HL-60 (cell line): ENCODE measurements at regions not wholly inside any gene's neighbourhood (a gene's known extent, or its start where the extent isn't known, plus 50 kb on each side); places are given as distances from the start of the nearest gene placed in this dataset.

Experiments
- DNase-seq, 2 experiments: peaks; one replicate each; pipeline ENCODE4 v3.0.0-alpha.2; 2010 to 2020; ENCODE audit warnings: low read depth in 1 of 2, low spot score in 1 of 2
- H3K27ac ChIP-seq: fragments of 250-450 bp; sonication (Bioruptor Pico); replicated peaks from 2 replicates; pipeline ENCODE4 v1.5.1; 2020; ENCODE audit warnings: mild to moderate bottlenecking, moderate library complexity
- H3K27me3 ChIP-seq: fragments of 250-450 bp; sonication (Bioruptor Pico); 2 replicates; pipeline ENCODE4 v1.5.1; 2021; ENCODE audit warnings: mild to moderate bottlenecking, moderate library complexity; ENCODE audit not compliant: insufficient read depth, poor library complexity, severe bottlenecking
- H3K4me3 ChIP-seq: replicated peaks from 2 replicates; pipeline ENCODE4 v1.5.1; 2011; ENCODE audit warnings: mild to moderate bottlenecking, control low read depth, low read length; ENCODE audit not compliant: insufficient read depth
- CTCF ChIP-seq: IDR thresholded peaks from one replicate; pipeline ENCODE4 v1.5.1; 2011; ENCODE audit warnings: low read length, control low read depth, inconsistent platforms; ENCODE audit not compliant: insufficient read depth
- GABPA ChIP-seq: IDR thresholded peaks from 2 replicates; pipeline ENCODE4 v1.6.1; 2012; ENCODE audit warnings: low read depth
- POLR2AphosphoS5 ChIP-seq: IDR thresholded peaks from 2 replicates; pipeline ENCODE4 v1.6.1; 2012; ENCODE audit warnings: low read depth
- REST ChIP-seq: IDR thresholded peaks from 2 replicates; pipeline ENCODE4 v1.6.1; 2012; ENCODE audit warnings: low read depth; ENCODE audit not compliant: insufficient replicate concordance
- SPI1 ChIP-seq: IDR thresholded peaks from 2 replicates; pipeline ENCODE4 v1.6.1; 2012; ENCODE audit warnings: low read depth, mild to moderate bottlenecking, borderline replicate concordance

- no peak overlapping the region for H3K4me3 ChIP-seq
- no peak overlapping the region for H3K27ac ChIP-seq
- TF ChIP-seq SPI1 (no peak), GABPA (no peak), REST (no peak), CTCF (no peak), POLR2AphosphoS5 (no peak)
- H3K27me3 ChIP-seq, result no peaks in the 10 kb centered on the region
- no peak for DNase-seq
These were observed 366.7 kb upstream of the IRX4 start for GRCh38 chr5:2249442-2249841.

- Histone ChIP-seq H3K27ac (no peak overlapping the region), H3K27me3 (no peaks in the 10 kb centered on the region), H3K4me3 (no peak overlapping the region)
- TF ChIP-seq CTCF, result no peak
- no peak for TF ChIP-seq GABPA
- no peak for TF ChIP-seq SPI1
- TF ChIP-seq REST, result no peak
- no peak for TF ChIP-seq POLR2AphosphoS5
- no peak for DNase-seq
These were observed 366.3 kb upstream of the IRX4 start for GRCh38 chr5:2249026-2249425.

GRCh38 chr5:2242539-2242938 lies 359.8 kb upstream of the IRX4 start:
- H3K4me3 ChIP-seq, result no peak overlapping the region
- no peaks in the 10 kb centered on the region for H3K27me3 ChIP-seq
- H3K27ac ChIP-seq, result no peak overlapping the region
- TF ChIP-seq CTCF (no peak), REST (no peak), SPI1 (no peak), GABPA (no peak), POLR2AphosphoS5 (no peak)
- no peak for DNase-seq
